GM23338 (cell line): ENCODE measurements at regions not wholly inside any gene's neighbourhood (a gene's known extent, or its start where the extent isn't known, plus 50 kb on each side); places are given as distances from the start of the nearest gene placed in this dataset.

Source experiments
- ATAC-seq: fragments of 200-7000 bp; cut with Tn5 transposase; 3 replicates; pipeline ENCODE4 v1.9.1; 2020
- DNase-seq: peaks from one replicate; pipeline ENCODE4 v3.0.0-alpha.2; 2015; ENCODE audit warnings: low spot score
- H2AFZ ChIP-seq: fragments of 200-600 bp; sonication (generic); 2 replicates; pipeline ENCODE4 v1.8.0; 2016; ENCODE audit warnings: antibody characterized with exemption, mild to moderate bottlenecking, moderate library complexity
- H3F3A ChIP-seq: fragments of 200-600 bp; sonication (generic); replicated peaks from 2 replicates; pipeline ENCODE4 v1.8.0; 2017; ENCODE audit warnings: antibody characterized with exemption, mixed run types, low read depth
- H3K27ac ChIP-seq: fragments of 200-600 bp; sonication (generic); 2 replicates; pipeline ENCODE4 v1.6.1; 2016; ENCODE audit warnings: low read depth
- H3K27me3 ChIP-seq: fragments of 200-600 bp; sonication (generic); 2 replicates; pipeline ENCODE4 v1.8.0; 2016; ENCODE audit warnings: mild to moderate bottlenecking, mixed run types, moderate library complexity; ENCODE audit not compliant: insufficient read depth
- H3K36me3 ChIP-seq: fragments of 200-600 bp; sonication (generic); 2 replicates; pipeline ENCODE4 v1.8.0; 2016; ENCODE audit warnings: mild to moderate bottlenecking; ENCODE audit not compliant: insufficient read depth
- H3K4me1 ChIP-seq: fragments of 200-600 bp; sonication (generic); 2 replicates; pipeline ENCODE4 v1.8.0; 2016; ENCODE audit warnings: mild to moderate bottlenecking, moderate library complexity; ENCODE audit not compliant: insufficient read depth
- H3K4me2 ChIP-seq: fragments of 200-600 bp; sonication (generic); 2 replicates; pipeline ENCODE4 v1.7.1; 2017; ENCODE audit warnings: mixed run types
- H3K4me3 ChIP-seq: fragments of 200-600 bp; sonication (generic); 2 replicates; pipeline ENCODE4 v1.6.1; 2016; ENCODE audit warnings: mixed run types
- H3K79me2 ChIP-seq: fragments of 200-600 bp; sonication (generic); replicated peaks from 2 replicates; pipeline ENCODE4 v1.8.0; 2017; ENCODE audit warnings: mild to moderate bottlenecking; ENCODE audit not compliant: insufficient read depth
- H3K9me2 ChIP-seq: fragments of 200-600 bp; sonication (generic); 2 replicates; pipeline ENCODE4 v1.8.0; 2017; ENCODE audit not compliant: insufficient read depth
- H4K20me1 ChIP-seq: fragments of 200-600 bp; sonication (generic); replicated peaks from 2 replicates; pipeline ENCODE4 v1.8.0; 2017; ENCODE audit warnings: mild to moderate bottlenecking; ENCODE audit not compliant: insufficient read depth
- H3K27ac Mint-ChIP-seq: 2 replicates; pipeline ENCODE4 v1.8.0; 2020; ENCODE audit warnings: inconsistent platforms, mild to moderate bottlenecking, moderate library complexity, mixed read lengths
- H3K27me3 Mint-ChIP-seq: 3 replicates; pipeline ENCODE4 v1.8.0; 2022; ENCODE audit warnings: low read depth, mild to moderate bottlenecking, moderate library complexity, mixed read lengths, inconsistent platforms; ENCODE audit not compliant: insufficient read depth, poor library complexity
- H3K36me3 Mint-ChIP-seq: 3 replicates; pipeline ENCODE4 v1.8.0; 2021; ENCODE audit warnings: low read depth, mild to moderate bottlenecking, inconsistent platforms, moderate library complexity, mixed read lengths
- H3K4me1 Mint-ChIP-seq: 3 replicates; pipeline ENCODE4 v1.8.0; 2020; ENCODE audit warnings: mild to moderate bottlenecking, inconsistent platforms, mixed read lengths
- H3K4me3 Mint-ChIP-seq: 3 replicates; pipeline ENCODE4 v1.8.0; 2021; ENCODE audit warnings: moderate library complexity, mild to moderate bottlenecking, inconsistent platforms, mixed read lengths
- H3K9me3 Mint-ChIP-seq: 3 replicates; pipeline ENCODE4 v1.8.0; 2020; ENCODE audit warnings: moderate library complexity, mild to moderate bottlenecking, inconsistent platforms, mixed read lengths
- CREB1 ChIP-seq: fragments of 250-450 bp; sonication (Bioruptor Pico); IDR thresholded peaks from 2 replicates; pipeline ENCODE4 v1.5.0; 2020; ENCODE audit warnings: low read depth, mild to moderate bottlenecking, moderate library complexity
- REST ChIP-seq: IDR thresholded peaks from one replicate; pipeline ENCODE4 v1.6.1; 2018; ENCODE audit warnings: antibody characterized with exemption; ENCODE audit not compliant: unreplicated experiment
- ZNF462 ChIP-seq: fragments of 250-450 bp; sonication (Bioruptor Pico); IDR thresholded peaks from 2 replicates; pipeline ENCODE4 v1.5.0; 2020; ENCODE audit warnings: mild to moderate bottlenecking, moderate library complexity

- peaks cover 5% of the 10 kb centered on the region for H3K27me3 Mint-ChIP-seq
- no peaks in the 10 kb centered on the region for H3K9me3 Mint-ChIP-seq
- Histone ChIP-seq H3K4me3 (no peak overlapping the region), H3K27me3 (no peaks in the 10 kb centered on the region), H3F3A (no peaks in the 10 kb centered on the region), H3K4me2 (no peak overlapping the region), H3K36me3 (no peaks in the 10 kb centered on the region), H3K4me1 (peaks cover 49% of the 10 kb centered on the region), H3K9me2 (no peaks in the 10 kb centered on the region), H4K20me1 (no peaks in the 10 kb centered on the region), H3K79me2 (no peaks in the 10 kb centered on the region), H2AFZ (no peak overlapping the region), H3K27ac (peak overlapping the region; percentile 90)
- no peak for TF ChIP-seq REST
- TF ChIP-seq ZNF462 (CRISPR knock-in tag): no peak
- TF ChIP-seq CREB1 (CRISPR knock-in tag): no peak
- ATAC-seq (no peak), DNase-seq (no peak)
- H3K4me3 Mint-ChIP-seq: no peak overlapping the region
- H3K36me3 Mint-ChIP-seq: peaks cover 20% of the 10 kb centered on the region
- peak overlapping the region; percentile 75 for H3K27ac Mint-ChIP-seq
- H3K4me1 Mint-ChIP-seq: peaks cover 64% of the 10 kb centered on the region
These were observed 54.2 kb upstream of the SVIL start for GRCh38 chr10:29689001-29689400.
